ENCODE measurements at regions not wholly inside any gene's neighbourhood (a gene's known extent, or its start where the extent isn't known, plus 50 kb on each side); places are given as distances from the start of the nearest gene placed in this dataset.

DNA sequence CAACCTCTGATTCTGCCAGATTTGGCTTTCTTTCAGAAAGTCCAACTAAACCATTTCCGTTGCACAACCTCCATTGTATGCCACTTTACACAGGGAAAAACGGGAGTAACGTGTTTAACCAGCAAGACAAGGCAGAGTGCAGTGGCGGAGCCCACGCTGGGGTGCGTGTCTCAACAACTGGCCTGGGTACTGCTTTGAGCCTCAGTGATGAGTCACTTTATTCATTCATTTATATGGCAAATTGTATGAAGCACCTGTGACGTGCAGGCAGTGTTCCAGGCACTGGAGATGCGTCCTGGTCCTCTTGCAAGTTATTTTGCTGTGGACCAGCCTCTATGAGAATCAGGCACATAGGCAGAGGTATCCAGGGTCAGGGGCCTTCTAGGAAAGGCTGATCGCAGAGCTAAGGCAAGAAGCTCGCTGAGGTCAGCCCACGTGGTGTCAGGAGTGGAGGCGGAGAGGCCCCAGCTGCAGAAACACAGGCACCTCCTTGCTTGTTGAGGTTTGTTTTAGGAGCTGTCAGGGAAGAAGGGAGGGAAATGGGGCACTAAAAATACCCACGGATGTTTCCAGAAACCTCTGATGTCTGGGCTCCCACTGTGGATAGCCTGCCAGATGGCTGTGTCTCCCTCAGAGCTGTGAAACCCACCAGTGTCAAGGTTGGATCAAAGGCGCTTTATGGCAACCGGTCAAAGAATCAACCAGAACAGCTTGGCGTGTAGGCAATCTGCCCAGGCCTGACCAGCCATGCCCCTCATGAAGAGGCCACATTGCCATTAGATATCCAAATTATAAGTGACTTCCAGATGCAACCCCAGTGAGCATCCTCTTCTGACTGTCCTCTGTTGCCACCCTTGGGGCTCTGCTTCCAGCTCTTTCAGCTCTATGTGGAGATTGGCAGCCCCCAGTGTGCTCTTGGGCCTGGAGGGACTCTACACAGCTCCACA, 157.2 kb downstream of the CD83 start:
- TF ChIP-seq, protein P1, sequence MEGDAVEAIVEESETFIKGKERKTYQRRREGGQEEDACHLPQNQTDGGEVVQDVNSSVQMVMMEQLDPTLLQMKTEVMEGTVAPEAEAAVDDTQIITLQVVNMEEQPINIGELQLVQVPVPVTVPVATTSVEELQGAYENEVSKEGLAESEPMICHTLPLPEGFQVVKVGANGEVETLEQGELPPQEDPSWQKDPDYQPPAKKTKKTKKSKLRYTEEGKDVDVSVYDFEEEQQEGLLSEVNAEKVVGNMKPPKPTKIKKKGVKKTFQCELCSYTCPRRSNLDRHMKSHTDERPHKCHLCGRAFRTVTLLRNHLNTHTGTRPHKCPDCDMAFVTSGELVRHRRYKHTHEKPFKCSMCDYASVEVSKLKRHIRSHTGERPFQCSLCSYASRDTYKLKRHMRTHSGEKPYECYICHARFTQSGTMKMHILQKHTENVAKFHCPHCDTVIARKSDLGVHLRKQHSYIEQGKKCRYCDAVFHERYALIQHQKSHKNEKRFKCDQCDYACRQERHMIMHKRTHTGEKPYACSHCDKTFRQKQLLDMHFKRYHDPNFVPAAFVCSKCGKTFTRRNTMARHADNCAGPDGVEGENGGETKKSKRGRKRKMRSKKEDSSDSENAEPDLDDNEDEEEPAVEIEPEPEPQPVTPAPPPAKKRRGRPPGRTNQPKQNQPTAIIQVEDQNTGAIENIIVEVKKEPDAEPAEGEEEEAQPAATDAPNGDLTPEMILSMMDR (IDR thresholded peaks at IDR 0.05), result no peak
- TF ChIP-seq POLR2AphosphoS5 (IDR thresholded peaks at IDR 0.05) (no peak), POLR2A (IDR thresholded peaks at IDR 0.05) (no peak)

Measured in sigmoid colon (tissue), 4 donors.